ENCODE measurements at regions not wholly inside any gene's neighbourhood (a gene's known extent, or its start where the extent isn't known, plus 50 kb on each side); places are given as distances from the start of the nearest gene placed in this dataset.
A peak's percentile ranks its signal among the peaks of the same experiment; 100 is the strongest.

- no peak for TF ChIP-seq ZFX (IDR thresholded peaks at IDR 0.05)
- TF ChIP-seq, protein P1, sequence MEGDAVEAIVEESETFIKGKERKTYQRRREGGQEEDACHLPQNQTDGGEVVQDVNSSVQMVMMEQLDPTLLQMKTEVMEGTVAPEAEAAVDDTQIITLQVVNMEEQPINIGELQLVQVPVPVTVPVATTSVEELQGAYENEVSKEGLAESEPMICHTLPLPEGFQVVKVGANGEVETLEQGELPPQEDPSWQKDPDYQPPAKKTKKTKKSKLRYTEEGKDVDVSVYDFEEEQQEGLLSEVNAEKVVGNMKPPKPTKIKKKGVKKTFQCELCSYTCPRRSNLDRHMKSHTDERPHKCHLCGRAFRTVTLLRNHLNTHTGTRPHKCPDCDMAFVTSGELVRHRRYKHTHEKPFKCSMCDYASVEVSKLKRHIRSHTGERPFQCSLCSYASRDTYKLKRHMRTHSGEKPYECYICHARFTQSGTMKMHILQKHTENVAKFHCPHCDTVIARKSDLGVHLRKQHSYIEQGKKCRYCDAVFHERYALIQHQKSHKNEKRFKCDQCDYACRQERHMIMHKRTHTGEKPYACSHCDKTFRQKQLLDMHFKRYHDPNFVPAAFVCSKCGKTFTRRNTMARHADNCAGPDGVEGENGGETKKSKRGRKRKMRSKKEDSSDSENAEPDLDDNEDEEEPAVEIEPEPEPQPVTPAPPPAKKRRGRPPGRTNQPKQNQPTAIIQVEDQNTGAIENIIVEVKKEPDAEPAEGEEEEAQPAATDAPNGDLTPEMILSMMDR (conservative IDR thresholded peaks at IDR 0.05) = no peak
- no peak overlapping the region for H3K27ac ChIP-seq
Measured at GRCh38 chr2:18896125-18896764, 306.9 kb upstream of the NT5C1B start.

DNA sequence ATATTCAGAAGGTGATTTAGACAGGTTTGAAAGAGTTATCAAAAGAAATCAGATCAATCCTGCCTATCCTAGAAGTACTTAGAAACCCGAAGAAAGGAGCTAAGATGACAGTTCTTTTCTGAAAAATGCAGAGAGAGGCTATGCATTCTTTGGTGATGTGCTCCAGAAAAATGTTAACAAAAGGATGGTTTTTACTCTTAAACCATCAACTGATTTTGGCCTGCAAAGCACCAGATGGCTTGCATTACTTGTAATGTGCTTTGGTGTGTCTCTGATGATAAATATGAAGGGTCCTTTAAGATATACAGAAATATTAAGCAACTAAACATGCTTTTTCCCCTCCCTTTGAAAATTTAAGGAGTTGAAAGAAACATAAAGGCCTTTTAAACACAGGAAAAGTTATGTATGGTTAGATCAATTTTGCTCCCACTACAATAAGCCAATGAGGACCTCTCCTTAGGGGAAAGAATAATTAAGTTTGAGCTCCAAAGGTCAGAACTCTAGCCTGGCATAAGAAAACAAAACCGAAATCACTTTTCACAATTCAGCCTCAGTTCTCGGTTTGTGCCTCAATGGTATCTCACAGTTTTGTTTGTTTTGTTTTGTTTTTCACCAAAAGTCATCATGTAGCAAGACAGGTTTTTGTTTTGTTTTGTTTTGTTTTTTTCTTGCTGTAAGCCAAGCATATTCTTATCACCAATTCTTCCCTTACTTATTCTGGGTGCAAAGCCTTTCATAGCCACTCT is 302.4 kb upstream of the NT5C1B start:
- TF ChIP-seq ZFX (IDR thresholded peaks at IDR 0.05) = no peak
- TF ChIP-seq, protein P1 (conservative IDR thresholded peaks at IDR 0.05) = no peak
- H3K27ac ChIP-seq = no peak overlapping the region

GRCh38 chr2:18889565-18890332 is 300.4 kb upstream of the NT5C1B start:
- TF ChIP-seq, protein P1 (conservative IDR thresholded peaks at IDR 0.05) = no peak
- no peak for TF ChIP-seq ZFX (IDR thresholded peaks at IDR 0.05)
- no peak overlapping the region for H3K27ac ChIP-seq

- no peak overlapping the region for H3K27ac ChIP-seq
- TF ChIP-seq ZFX (IDR thresholded peaks at IDR 0.05) = no peak
- TF ChIP-seq, protein P1 (conservative IDR thresholded peaks at IDR 0.05) = no peak
Measured at GRCh38 chr2:18885457-18885856, 296.1 kb upstream of the NT5C1B start.

DNA sequence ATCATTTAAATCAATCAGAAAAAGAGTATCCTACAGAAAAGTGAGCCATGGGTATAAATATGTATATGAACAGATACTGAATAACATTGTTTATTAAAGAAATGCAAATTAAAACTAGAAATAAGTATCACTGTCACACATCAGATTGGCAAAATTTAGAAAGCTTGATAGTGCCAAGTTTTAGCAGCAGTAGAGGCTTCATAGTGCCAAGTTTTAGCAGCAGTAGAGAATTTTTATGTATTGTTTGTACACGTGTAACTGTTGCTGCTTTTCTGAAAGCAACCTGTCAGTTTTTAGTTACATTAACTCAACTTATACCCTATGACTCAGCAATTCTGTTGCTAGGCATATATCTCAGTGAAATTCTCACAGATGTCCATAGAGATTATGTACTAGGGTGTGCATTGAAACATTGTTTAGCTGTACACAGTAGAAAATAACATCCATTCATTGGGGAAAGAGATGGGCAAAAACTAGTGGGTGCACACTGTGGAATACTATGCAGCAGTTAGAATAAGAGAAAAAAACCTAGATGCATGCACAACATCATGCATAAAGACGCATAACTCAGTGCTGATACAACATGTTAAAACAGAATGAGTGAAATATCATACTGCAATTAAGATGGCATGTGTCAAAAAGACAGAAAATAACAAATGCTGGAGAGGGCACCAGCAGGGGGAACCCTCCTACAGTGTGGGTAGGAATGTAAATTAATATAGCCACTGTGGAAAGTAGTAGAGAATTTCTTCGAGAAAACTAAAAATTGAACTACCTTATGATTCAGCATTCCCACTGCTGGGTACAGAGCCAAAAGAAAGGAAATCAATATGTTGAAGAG is 294.5 kb upstream of the NT5C1B start:
- no peak overlapping the region for H3K27ac ChIP-seq
- TF ChIP-seq ZFX (IDR thresholded peaks at IDR 0.05) = no peak
- TF ChIP-seq, protein P1 (conservative IDR thresholded peaks at IDR 0.05) = peak; percentile 73

DNA sequence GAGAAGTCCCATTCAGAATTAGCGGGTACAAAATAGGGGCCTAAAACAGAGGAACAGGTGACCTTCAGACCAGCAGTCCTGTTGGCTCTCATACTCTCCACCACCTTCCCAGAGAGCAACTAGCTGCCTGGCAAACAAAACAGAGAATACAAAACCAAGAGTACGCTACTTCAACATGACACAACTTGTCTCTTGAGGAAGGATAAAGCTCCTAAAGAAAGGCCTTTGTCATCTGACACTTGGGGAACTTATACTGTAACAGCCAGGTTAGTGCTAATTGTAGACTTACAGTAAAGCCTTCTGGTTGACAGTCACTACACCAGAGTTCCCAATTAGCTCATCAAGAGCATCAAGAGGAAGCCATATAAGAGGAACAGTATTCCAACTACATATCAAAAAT is 282.1 kb upstream of the NT5C1B start:
- H3K27ac ChIP-seq = no peak overlapping the region
- TF ChIP-seq, protein P1 (conservative IDR thresholded peaks at IDR 0.05) = no peak
- no peak for TF ChIP-seq ZFX (IDR thresholded peaks at IDR 0.05)
